H1 (cell line): ENCODE measurements at regions not wholly inside any gene's neighbourhood (a gene's known extent, or its start where the extent isn't known, plus 50 kb on each side); places are given as distances from the start of the nearest gene placed in this dataset.

Source experiments
- CTCF ChIA-PET: fragments of 300-600 bp; sonication (Branson Sonifier 250); formaldehyde crosslinking; loops from one replicate; lab custom pipeline; 2021; ENCODE audit not compliant: partially characterized antibody; lab: Charles Lee
- POLR2A ChIA-PET: fragments of 300-600 bp; sonication (Branson Sonifier 250); formaldehyde crosslinking; loops from one replicate; lab custom pipeline; 2021; ENCODE audit warnings: inconsistent platforms; ENCODE audit not compliant: partially characterized antibody; lab: Charles Lee
- DNase-seq, 2 experiments: peaks; one replicate each; pipeline versions ENCODE4 v3.0.0 to v3.0.0-alpha.2; 2010 to 2022; ENCODE audit warnings: low spot score in 2 of 2, low read depth in 1 of 2, mixed read lengths in 1 of 2
- FAIRE-seq: peaks from 2 replicates; lab custom pipeline; 2011; peaks lifted over from hg19 to GRCh38; lab: Jason Lieb, UNC
- H2AFZ ChIP-seq: 2 replicates; pipeline ENCODE4 v1.8.1; 2012; ENCODE audit warnings: low read length, inconsistent platforms
- H2AK5ac ChIP-seq: 2 replicates; pipeline ENCODE4 v1.6.1; 2013; ENCODE audit warnings: low read depth, low read length
- H2BK120ac ChIP-seq: replicated peaks from 2 replicates; pipeline ENCODE3; 2013; ENCODE audit warnings: low read depth, low read length, inconsistent platforms
- H2BK12ac ChIP-seq: 2 replicates; pipeline ENCODE4 v1.6.1; 2013; ENCODE audit warnings: low read depth, low read length
- H2BK15ac ChIP-seq: 2 replicates; pipeline ENCODE4 v1.6.1; 2013; ENCODE audit warnings: low read length
- H2BK20ac ChIP-seq: 2 replicates; pipeline ENCODE4 v1.6.1; 2013; ENCODE audit warnings: low read length
- H2BK5ac ChIP-seq: 2 replicates; pipeline ENCODE4 v1.6.1; 2013; ENCODE audit warnings: low read depth, low read length
- H3K14ac ChIP-seq: 2 replicates; pipeline ENCODE4 v1.6.1; 2013; ENCODE audit warnings: inconsistent platforms; ENCODE audit not compliant: insufficient read length
- H3K18ac ChIP-seq: 2 replicates; pipeline ENCODE4 v1.6.1; 2013; ENCODE audit warnings: low read length; ENCODE audit errors: extremely low read depth
- H3K23ac ChIP-seq: 2 replicates; pipeline ENCODE4 v1.6.1; 2013; ENCODE audit warnings: inconsistent platforms; ENCODE audit not compliant: insufficient read length
- H3K23me2 ChIP-seq: 2 replicates; pipeline ENCODE4 v1.6.1; 2013; ENCODE audit warnings: low read depth, low read length
- H3K27ac ChIP-seq: 2 replicates; pipeline ENCODE4 v1.6.1; 2011; ENCODE audit warnings: low read depth, low read length, inconsistent platforms
- H3K27me3 ChIP-seq, 4 experiments: replicated peaks in 1 of 4; 1 replicate in 1 of 4; 2 replicates in 3 of 4; pipeline versions ENCODE4 v1.6.1 to v1.8.1; 2011 to 2013; ENCODE audit warnings: low read length in 3 of 4, mild to moderate bottlenecking in 3 of 4, inconsistent platforms in 2 of 4, mixed read lengths in 2 of 4, moderate library complexity in 1 of 4; ENCODE audit not compliant: control insufficient read depth in 3 of 4, insufficient read depth in 3 of 4; ENCODE audit errors: extremely low read depth in 1 of 4
- H3K36me3 ChIP-seq, 4 experiments: 2 replicates each; pipeline versions ENCODE4 v1.6.1 to v1.8.1; 2011 to 2013; ENCODE audit warnings: mild to moderate bottlenecking in 4 of 4, low read length in 3 of 4, moderate library complexity in 2 of 4, control low read depth in 1 of 4, inconsistent platforms in 1 of 4; ENCODE audit not compliant: insufficient read depth in 4 of 4, control insufficient read depth in 2 of 4
- H3K4ac ChIP-seq: replicated peaks from 2 replicates; pipeline ENCODE3; 2013; ENCODE audit warnings: low read length, low read depth, mixed read lengths, inconsistent platforms; ENCODE audit not compliant: insufficient read length
- H3K4me1 ChIP-seq, 4 experiments: replicated peaks in 1 of 4; 1 replicate in 1 of 4; 2 replicates in 3 of 4; pipeline versions ENCODE4 v1.6.1 to v1.8.1; 2011 to 2013; ENCODE audit warnings: low read length in 3 of 4, inconsistent platforms in 2 of 4, mixed read lengths in 1 of 4; ENCODE audit not compliant: insufficient read depth in 4 of 4, control insufficient read depth in 3 of 4
- H3K4me2 ChIP-seq, 2 experiments: 2 replicates each; pipeline versions ENCODE4 v1.6.1 to v1.8.1; 2011 to 2013; ENCODE audit warnings: low read depth in 2 of 2, low read length in 2 of 2, control low read depth in 1 of 2, inconsistent platforms in 1 of 2, mild to moderate bottlenecking in 1 of 2; ENCODE audit not compliant: insufficient read depth in 1 of 2
- H3K4me3 ChIP-seq, 4 experiments: fragments of 200-600, 300-600 bp in 1 of 4; sonication (generic), shearing (Covaris generic), sonication (Bioruptor Twin) in 1 of 4; 2 replicates each; pipeline versions ENCODE4 v1.5.1 to v1.8.1; 2011 to 2016; ENCODE audit warnings: low read length in 4 of 4, low read depth in 3 of 4, control low read depth in 2 of 4, inconsistent platforms in 2 of 4, mild to moderate bottlenecking in 2 of 4, mixed read lengths in 1 of 4, moderate library complexity in 1 of 4; ENCODE audit not compliant: insufficient read depth in 2 of 4; ENCODE audit errors: extremely low read depth in 1 of 4
- H3K56ac ChIP-seq: replicated peaks from 2 replicates; pipeline ENCODE3; 2013; ENCODE audit warnings: low read depth, mild to moderate bottlenecking, mixed read lengths, low read length, inconsistent platforms; ENCODE audit not compliant: insufficient read length
- H3K79me1 ChIP-seq: 2 replicates; pipeline ENCODE4 v1.6.1; 2013; ENCODE audit warnings: low read depth, low read length, control low read depth
- H3K79me2 ChIP-seq, 2 experiments: 2 replicates each; pipeline versions ENCODE4 v1.6.1 to v1.8.1; 2012 to 2013; ENCODE audit warnings: low read length in 2 of 2, mild to moderate bottlenecking in 2 of 2, inconsistent platforms in 1 of 2; ENCODE audit not compliant: insufficient read depth in 2 of 2, control insufficient read depth in 1 of 2
- H3K9ac ChIP-seq, 4 experiments: replicated peaks in 1 of 4; 1 replicate in 1 of 4; 2 replicates in 3 of 4; pipeline versions ENCODE4 v1.6.1 to v1.8.1; 2011 to 2013; ENCODE audit warnings: low read depth in 3 of 4, low read length in 3 of 4, control low read depth in 2 of 4, mild to moderate bottlenecking in 2 of 4, moderate library complexity in 2 of 4, inconsistent platforms in 1 of 4; ENCODE audit errors: extremely low read depth in 1 of 4
- H3K9me3 ChIP-seq, 2 experiments: 2 replicates each; pipeline versions ENCODE4 v1.6.1 to v1.8.1; 2012 to 2013; ENCODE audit warnings: mild to moderate bottlenecking in 2 of 2, moderate library complexity in 2 of 2, control low read depth in 1 of 2, inconsistent platforms in 1 of 2, low read depth in 1 of 2, low read length in 1 of 2, mixed read lengths in 1 of 2; ENCODE audit not compliant: insufficient read depth in 2 of 2
- H4K20me1 ChIP-seq, 2 experiments: replicated peaks in 1 of 2; 2 replicates each; pipeline versions ENCODE3 to v1.8.1; 2011 to 2013; ENCODE audit warnings: inconsistent platforms in 2 of 2, low read length in 2 of 2, mild to moderate bottlenecking in 1 of 2; ENCODE audit not compliant: insufficient read depth in 2 of 2, control insufficient read depth in 1 of 2
- H4K5ac ChIP-seq: 2 replicates; pipeline ENCODE4 v1.6.1; 2013; ENCODE audit warnings: low read length, low read depth, mixed read lengths, inconsistent platforms; ENCODE audit not compliant: insufficient read length
- H4K8ac ChIP-seq: 2 replicates; pipeline ENCODE4 v1.8.0; 2013; ENCODE audit warnings: mild to moderate bottlenecking, moderate library complexity, low read length, inconsistent platforms; ENCODE audit not compliant: insufficient read depth; ENCODE audit errors: extremely low read depth
- H4K91ac ChIP-seq: replicated peaks from 2 replicates; pipeline ENCODE3; 2013; ENCODE audit warnings: low read length, mixed read lengths, inconsistent platforms; ENCODE audit not compliant: insufficient read length
- CTBP2 ChIP-seq: IDR thresholded peaks from 2 replicates; pipeline ENCODE4 v1.7.0; 2011; ENCODE audit warnings: borderline replicate concordance, mild to moderate bottlenecking, moderate library complexity, mixed read lengths, low read length; ENCODE audit not compliant: insufficient read depth, insufficient read length
- EGR1 ChIP-seq: IDR thresholded peaks from 2 replicates; pipeline ENCODE4 v1.6.1; 2011; ENCODE audit warnings: low read depth, low read length, borderline replicate concordance
- GTF2F1 ChIP-seq: IDR thresholded peaks from 2 replicates; pipeline ENCODE4 v1.6.1; 2012; ENCODE audit warnings: low read depth, low read length, improper control_type of control experiment, borderline replicate concordance
- POLR2A ChIP-seq, 2 experiments: IDR thresholded peaks; 1 replicate in 1 of 2; 2 replicates in 1 of 2; pipeline ENCODE4 v1.6.1; 2011; ENCODE audit warnings: low read depth in 2 of 2, low read length in 2 of 2, mild to moderate bottlenecking in 2 of 2; ENCODE audit errors: control extremely low read depth in 1 of 2
- POU5F1 ChIP-seq: IDR thresholded peaks from 2 replicates; pipeline ENCODE4 v1.6.1; 2011; ENCODE audit warnings: low read depth, mild to moderate bottlenecking, low read length, moderate library complexity
- WGBS, 2 experiments: shearing (Covaris generic) in 1 of 2; methylation state at CpG; one replicate each; pipeline versions ENCODE4 v1.1.6 to v1.1.7; 2013 to 2015; ENCODE audit warnings: low lambda C conversion rate in 2 of 2, mixed read lengths in 2 of 2, inconsistent platforms in 1 of 2, low coverage in 1 of 2, missing lambda C conversion rate in 1 of 2; ENCODE audit not compliant: insufficient replicate concordance in 2 of 2, insufficient coverage in 1 of 2, insufficient read length in 1 of 2; ENCODE audit errors: extremely low coverage in 1 of 2, missing lambda C conversion rate in 1 of 2; 5-methylcytosine and 5-hydroxymethylcytosine counted together

- no peaks in the 10 kb centered on the region for H3K36me3 ChIP-seq
- H3K9me3 ChIP-seq: no peaks in the 10 kb centered on the region
- H2BK5ac ChIP-seq: no peak overlapping the region
- no peaks in the 10 kb centered on the region for H4K20me1 ChIP-seq
- H3K4me2 ChIP-seq: no peak overlapping the region
- H4K5ac ChIP-seq: no peak overlapping the region
- 81% methylated on average over 1 of the region's 1 CpG; no CpG with 5 or more reads in 1 of the 2 experiments for WGBS, 2 experiments
- no peak for DNase-seq
- CTCF ChIA-PET: interaction anchor here (0.8 to 1.3 kb wide), 3 partner anchors 24 to 413 kb away, joined by 3 to 4 read pairs (median 3); no protein-coding TSS in a partner anchor
- H3K27ac ChIP-seq: no peak overlapping the region
- H3K4ac ChIP-seq: no peak overlapping the region
- no peak overlapping the region for H4K8ac ChIP-seq
- H2AFZ ChIP-seq: no peak overlapping the region
- no peak overlapping the region for H3K9ac ChIP-seq
- no peaks in the 10 kb centered on the region for H3K27me3 ChIP-seq
- no peaks in the 10 kb centered on the region for H3K23me2 ChIP-seq
- no peak overlapping the region for H3K18ac ChIP-seq
- no peak overlapping the region for H3K14ac ChIP-seq
- H4K91ac ChIP-seq: no peak overlapping the region
- TF ChIP-seq CTBP2 (no peak), POU5F1 (no peak), POLR2A (IDR thresholded peaks at IDR 0.05; ENCODE audit: control extremely low read depth in 1 of 2, low read depth in 2 of 2, low read length in 2 of 2) (no peak), EGR1 (no peak), GTF2F1 (no peak)
- TF ChIP-seq, all 59 proteins: peak for 0
- H3K79me2 ChIP-seq: no peaks in the 10 kb centered on the region
- H2BK120ac ChIP-seq: no peak overlapping the region
- no peak overlapping the region for H2BK15ac ChIP-seq
- H3K4me3 ChIP-seq: no peak overlapping the region
- POLR2A ChIA-PET: no interaction called here
- no peaks in the 10 kb centered on the region for H3K79me1 ChIP-seq
- H2AK5ac ChIP-seq: no peak overlapping the region
- H2BK20ac ChIP-seq: no peak overlapping the region
- FAIRE-seq: no peak
- H3K56ac ChIP-seq: no peak overlapping the region
- no peak overlapping the region for H2BK12ac ChIP-seq
- no peak overlapping the region for H3K23ac ChIP-seq
- 0 out of 7 replicates have a peak, but pooled peaks cover 0 to 2% (median 0%) of the 10 kb centered on the region in 4 experiments for H3K4me1 ChIP-seq
Measured at GRCh38 chr2:184030989-184031388, 567.3 kb upstream of the ZNF804A start.
